ENCODE measurements at regions not wholly inside any gene's neighbourhood (a gene's known extent, or its start where the extent isn't known, plus 50 kb on each side); places are given as distances from the start of the nearest gene placed in this dataset.

- TF ChIP-seq POLR2A (IDR thresholded peaks at IDR 0.05) (no peak), CTCF (IDR thresholded peaks at IDR 0.05) (no peak)
These were observed 114.7 kb downstream of the IRX5 start for GRCh38 chr16:55045329-55045728.

All from testis (tissue), 2 donors.